HG03469 (cell line): ENCODE measurements at regions not wholly inside any gene's neighbourhood (a gene's known extent, or its start where the extent isn't known, plus 50 kb on each side); places are given as distances from the start of the nearest gene placed in this dataset.

Source experiments
- ATAC-seq: cut with Tn5 transposase; IDR thresholded peaks from one replicate; pipeline ENCODE4 v1.9.1; 2021; ENCODE audit warnings: mild to moderate bottlenecking, moderate library complexity, moderate number of reproducible peaks; ENCODE audit not compliant: unreplicated experiment

DNA sequence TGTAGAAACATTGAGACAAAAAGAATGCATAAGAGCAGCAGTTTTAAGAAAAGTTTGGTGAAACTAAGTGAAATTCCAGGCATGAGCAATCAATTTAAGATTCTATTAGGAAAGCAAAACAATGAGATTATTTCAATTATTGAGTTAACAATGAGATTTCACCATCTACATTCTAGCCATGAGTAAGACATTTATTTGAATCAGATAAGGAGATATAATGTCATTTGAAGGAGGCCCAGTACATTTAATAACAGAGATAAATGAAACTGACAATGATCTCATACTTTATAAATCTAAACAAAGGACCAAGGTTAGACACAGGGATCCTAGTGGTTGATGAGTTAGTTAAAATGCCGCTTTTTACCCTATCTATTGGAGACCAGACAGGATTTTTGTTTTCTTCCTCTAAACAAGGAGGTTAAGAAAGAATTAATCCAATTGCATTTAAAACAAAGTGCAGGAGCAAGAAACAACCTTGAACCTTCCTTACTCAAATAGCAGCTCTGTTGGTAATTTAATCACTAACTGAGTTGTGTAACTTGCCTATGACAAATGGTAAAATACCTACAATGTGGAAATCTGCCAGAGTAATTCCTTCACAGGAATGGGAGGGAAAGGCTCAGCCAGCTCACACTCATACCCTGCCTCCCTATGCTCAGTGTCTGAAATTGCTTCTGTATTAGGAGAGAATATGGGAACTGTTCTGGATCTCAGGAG lies 103.5 kb upstream of the NR3C1 start:
- no peak for ATAC-seq

DNA sequence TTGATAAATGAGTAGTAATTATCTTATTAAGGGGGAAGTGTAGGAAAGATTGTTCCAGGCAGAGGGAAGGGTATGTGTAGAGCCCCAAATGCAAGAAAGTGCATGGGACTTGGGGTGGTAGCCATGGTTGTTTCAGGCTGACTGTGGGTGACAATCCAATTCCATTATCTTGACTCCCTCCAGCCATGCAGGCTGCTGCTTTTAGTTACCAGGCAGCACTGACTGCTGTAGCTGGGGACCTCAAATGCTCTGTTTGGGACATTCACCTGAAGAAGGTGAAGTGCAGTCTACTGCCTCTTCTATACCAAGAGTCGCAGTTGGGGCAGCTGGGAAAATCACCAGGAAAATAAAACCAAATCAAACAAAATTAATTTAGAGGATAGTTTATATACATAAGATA lies 102.4 kb upstream of the NR3C1 start:
- ATAC-seq = no peak

DNA sequence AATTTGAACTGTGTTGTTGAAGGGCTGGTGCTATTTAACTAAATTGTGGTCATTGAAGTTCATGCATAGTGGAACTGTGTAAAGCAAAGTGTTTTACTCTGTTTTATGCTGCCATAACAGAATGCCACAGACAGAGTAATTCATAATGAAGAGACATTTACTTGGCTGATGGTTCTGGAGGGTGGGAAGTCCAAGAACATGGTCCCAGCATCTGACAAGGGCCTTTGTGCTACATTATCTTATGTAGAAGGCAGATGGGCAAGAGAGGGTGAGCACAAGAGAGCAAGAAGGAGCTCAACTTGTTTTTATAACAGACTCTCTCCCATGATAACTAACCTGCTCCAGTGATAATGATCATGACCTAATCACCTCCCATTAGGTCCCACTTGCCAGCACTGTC lies 101.9 kb upstream of the NR3C1 start:
- no peak for ATAC-seq

DNA sequence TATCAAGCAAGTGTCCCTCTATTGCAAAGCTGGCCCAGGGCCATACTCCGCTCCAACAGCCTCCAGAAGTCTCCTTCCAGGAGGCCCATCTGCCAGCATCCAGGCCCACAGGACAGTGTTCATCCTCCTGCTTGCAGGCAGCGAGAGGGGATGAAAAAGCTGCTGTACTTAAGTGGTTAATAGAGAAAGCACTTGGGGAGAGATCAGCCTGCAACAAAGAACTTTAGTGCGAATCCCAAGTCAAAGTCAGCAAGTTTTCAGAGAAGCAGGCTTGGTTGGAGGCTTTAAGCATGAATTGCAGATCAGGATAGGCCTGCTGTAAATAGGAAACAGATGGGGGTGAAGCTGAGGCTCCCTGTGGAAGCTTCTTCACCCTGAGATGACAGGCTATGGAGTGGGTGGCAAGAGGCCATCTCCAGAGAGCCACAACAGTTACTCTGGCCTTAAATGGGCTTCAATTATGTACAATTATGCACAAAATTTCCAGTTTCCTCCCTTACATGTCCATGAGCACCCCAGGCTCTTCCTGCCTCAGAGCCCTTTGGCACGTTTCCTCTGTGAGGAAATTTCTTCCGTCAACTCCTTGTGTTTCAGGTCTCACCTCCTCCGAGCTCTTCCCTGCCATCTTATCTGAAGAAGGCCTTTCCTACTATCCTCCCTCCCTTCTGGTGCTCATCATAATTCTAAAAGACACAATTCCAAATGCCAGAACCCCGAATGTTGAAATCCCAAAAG lies 98.0 kb upstream of the NR3C1 start:
- no peak for ATAC-seq

DNA sequence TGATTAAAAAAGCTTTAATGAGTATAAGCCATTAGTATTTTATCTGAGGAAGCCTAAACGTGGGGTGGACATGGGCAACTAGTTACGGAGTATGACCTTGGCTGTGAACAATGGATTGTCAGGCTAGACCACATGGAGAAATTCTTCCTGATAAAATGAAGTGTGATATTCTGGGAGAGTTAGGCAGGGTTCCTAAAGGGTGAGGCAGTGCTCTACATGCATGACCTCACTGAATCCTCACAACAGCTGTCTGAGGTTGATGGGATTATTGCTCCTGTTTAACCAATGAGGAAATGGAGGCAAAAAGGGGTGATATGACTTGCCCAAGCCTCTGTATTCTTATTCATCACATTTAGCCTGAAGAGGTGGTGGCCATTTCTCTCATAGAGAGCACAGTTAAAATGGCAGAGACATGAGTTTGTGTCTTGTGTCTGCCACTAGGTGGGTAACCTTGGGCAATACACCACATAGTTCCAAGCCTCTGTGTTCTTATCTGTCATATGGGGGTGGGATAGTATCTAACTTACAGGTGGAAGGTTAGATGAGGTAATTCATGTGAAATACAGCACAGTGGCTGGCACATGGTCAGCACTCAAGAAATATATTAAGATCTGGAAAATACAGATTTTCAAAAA lies 96.1 kb upstream of the NR3C1 start:
- ATAC-seq = no peak

DNA sequence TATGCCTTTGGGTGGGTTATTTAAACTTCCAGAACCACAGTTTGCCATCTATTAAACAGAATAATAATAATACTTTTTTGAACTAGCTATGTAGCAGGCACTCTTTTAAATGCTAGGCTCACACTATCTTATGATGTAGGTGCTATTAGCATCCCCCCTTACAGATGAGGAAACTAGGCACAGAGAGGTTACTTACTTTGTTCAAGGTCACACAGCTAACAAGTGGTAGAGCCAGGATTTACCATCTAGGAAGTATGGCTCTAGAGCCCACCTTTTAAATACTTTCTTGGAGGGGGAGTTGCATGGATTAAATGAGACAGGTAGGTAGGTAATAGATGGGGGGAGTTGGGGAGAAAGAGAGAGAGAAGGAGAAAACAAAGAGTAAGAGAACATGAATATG lies 95.3 kb upstream of the NR3C1 start:
- ATAC-seq = no peak

DNA sequence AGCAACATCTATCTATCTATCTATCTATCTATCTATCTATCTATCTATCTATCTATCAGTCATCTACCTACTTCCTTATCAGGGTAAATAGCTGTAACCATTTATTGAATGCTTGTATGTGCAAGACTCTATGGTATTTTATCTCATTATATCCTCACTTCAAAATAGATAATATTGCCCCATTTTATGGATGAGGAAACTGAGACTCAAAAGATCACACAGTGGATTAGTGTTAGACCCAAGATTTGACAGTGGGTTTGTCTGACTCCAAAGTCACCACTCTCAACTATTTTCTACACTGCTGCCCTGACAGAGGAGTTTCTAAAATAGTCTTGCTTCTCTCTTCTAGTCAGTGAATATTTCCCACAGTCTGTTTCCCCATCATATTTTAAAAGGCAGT lies 94.3 kb upstream of the NR3C1 start:
- no peak for ATAC-seq

DNA sequence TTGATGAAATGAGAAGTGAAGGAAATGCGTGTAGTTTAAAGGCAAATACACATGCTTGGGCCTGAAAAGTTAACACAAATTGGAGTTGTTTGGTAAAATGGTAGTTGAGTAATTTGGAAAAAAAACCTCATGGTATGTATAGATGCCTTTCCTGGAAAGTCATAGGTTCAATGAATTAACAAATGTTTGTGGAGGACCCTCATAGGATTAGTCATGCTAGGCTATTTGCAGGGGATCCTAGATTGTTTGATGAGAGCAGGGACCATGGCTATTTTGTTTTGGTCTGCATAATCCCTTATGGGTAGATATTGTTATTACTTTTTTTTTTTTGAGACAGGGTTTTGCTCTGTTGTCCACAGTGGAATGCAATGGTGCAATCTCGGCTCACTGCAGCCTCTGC lies 93.5 kb upstream of the NR3C1 start:
- ATAC-seq = no peak

DNA sequence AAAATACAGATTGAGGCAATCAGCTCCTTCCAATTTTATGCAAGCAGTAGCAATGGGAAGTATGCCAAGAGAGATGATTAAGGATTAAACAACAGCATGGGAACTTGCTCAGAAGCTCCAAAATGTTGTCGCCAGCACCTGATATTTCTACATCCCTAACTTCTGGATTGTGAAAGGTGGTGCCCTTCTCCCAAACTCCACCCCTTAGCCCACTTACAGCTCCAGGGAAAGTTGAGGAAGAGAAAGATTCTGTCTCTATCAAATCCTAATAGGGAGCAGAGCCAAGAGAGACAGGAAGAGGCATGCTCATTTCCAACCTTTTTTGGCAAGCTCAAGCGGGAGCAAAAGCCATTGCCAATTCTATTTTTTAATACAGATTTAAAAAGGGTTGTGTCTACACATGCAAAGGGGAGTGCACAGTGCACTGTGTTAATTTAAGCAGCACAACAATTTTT lies 92.4 kb upstream of the NR3C1 start:
- no peak for ATAC-seq

DNA sequence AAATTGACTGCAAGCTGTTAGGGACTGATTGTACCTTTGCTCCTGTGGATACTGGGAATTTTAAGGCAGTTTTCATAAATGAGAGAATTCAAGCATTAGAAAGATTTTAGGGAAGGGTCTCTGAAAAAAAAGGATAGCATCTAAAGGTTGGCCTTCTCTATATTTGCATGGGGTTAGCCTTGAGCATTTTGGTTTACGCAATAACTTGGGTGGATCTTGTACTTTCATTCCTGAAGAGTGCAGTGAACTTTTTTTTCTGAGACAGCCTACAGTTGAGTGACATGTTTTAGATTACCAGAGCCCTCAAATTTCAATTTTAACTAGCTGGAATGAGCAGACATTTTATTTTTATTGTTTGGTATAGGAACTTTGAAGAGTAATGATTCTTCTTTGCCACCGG lies 91.6 kb upstream of the NR3C1 start:
- no peak for ATAC-seq

DNA sequence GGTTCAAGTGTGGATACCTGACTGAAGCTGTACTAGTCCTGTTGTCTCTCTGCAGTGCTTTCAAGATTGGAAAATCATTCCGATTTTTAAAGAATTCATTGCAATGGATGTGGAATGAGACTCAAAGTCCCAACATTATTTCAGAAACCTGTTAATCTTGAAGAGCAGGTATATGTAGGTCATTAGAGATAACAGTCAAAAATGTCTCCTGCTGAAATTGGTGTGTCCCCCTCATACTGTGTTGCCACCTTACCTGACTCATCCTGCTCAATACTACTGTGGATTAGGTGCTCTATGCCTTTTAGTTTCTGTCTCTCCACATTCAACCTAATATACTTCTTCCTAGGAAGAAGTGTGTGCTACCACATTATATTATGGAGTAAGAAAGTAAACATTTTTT lies 91.1 kb upstream of the NR3C1 start:
- no peak for ATAC-seq

DNA sequence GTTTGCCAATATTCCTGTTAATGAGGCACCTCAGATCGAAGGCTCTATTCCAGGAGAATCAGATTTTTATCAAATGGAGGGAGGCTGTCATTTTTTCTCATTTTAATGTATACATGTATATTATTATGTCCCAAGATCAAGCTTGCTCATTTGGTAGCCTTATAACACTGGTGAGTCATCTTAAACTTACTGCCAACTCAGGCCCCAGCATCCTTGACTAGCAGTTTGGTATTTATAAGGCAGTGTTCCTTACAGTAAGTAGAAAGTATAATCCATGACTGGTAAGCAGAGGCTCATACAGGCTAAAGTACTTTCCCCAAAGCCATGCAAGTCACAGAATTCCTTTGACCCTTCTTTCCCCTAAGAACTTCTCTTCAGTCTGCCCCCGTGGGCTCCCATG lies 90.7 kb upstream of the NR3C1 start:
- ATAC-seq = no peak

DNA sequence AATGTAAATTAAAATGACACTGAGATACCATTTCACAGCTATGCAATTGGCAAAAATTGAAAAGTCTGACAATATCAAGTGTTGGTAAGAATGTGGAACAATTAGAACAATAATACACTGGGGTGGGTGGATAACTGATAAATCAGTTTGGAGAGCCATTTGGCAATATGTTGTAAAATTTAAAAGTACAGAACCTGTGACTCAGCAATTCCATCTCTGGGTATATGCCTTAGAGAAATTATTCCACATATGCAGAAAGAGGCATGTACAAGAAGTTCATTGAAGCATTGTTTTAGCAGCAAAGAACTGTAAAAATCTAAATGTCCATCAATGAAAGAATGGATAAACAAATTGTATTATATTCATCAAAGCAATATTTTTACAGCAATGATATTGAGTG lies 89.3 kb upstream of the NR3C1 start:
- ATAC-seq = no peak

DNA sequence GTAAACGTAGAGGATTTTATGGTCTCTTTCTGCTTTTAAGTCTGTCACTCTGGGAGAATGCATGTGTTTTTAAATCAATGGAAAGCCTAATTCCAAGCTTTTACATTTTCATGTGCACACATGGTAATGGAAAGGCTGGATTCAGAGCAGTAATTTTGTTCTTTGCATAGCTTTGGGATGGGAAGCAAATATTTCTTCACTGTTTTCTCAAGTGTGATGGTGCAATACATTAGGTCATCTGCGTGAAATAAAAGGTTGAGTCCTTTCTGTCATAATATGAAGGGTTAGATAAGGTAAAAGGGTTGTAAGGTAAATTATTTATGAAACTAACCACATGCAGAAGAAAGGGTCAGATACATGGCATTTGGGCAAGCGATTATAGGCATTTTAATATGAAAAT lies 88.2 kb upstream of the NR3C1 start:
- ATAC-seq = no peak

DNA sequence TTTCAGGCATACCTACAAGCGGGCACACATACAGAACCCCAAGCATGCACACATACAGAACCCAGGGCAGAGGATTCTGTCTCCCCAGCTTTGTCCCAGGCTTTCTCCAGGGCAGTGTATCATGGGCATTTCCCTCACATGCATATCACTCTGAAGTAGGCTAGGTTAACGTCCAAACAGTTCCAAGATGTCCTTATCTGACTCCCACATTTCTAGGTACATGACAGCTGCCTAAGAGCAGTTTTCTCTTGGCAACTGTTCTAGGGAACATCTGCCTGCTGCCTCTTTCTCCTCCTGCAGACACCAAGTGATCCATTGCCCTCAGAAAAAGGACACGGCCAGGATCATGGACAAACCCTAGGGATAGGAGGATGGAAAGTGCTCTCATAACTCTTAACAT lies 84.9 kb upstream of the NR3C1 start:
- no peak for ATAC-seq

DNA sequence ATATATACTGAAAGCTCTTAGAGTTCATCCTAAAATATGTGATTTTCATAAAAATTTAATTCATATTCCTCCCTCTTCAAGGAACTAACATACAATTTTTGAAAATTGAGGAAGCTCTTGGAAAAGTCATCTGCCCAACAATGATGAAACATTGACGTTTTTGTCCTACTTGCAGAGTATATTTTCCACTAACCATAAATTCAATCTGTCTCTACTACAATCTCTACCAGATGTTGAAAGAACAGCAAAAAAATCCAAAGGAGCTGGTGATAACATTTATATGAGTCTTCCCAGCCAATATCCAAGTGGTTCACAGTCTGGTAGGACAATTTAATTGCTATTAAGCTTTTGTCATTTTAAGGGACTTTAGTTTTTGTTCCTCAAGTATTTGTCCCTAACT lies 81.1 kb upstream of the NR3C1 start:
- ATAC-seq = no peak

DNA sequence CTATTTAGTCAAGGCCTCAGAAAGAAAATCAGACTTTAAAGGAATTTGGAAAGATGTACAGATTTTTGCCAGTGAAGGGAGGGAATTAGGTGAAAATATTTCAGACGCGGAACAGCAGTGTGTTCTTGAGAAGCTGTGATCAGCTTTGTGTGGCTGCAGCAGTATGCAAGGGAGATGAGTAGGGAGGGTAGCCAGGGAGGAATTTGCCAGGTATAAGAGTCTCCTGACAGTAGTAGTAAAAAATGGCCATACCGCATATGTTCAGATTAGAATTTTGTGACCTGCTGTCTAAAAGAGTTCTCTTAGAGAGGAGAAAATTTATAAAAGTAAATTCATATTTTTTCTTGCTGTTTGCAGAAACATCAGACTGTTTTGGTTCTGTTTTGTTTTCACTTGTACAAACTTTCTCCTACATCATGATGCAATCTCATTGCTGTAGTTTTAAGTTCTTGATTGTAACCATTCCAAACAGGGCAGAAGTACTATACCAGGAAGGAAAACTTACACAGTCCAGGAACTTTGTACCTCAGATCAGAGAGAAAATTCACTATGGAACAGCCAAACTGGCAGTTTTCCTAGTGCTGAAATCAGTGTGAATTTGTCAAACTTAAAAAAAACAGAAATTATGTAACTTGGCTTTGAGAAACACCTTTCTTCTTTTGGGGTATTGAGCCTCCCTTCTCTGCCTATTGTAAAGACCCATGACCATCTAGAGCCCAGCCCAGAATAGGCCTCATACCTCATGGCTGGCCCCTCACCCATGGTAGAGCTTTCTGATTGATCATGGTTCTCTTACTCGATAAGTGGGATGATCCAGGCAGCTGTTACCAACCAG lies 78.4 kb upstream of the NR3C1 start:
- ATAC-seq = no peak

DNA sequence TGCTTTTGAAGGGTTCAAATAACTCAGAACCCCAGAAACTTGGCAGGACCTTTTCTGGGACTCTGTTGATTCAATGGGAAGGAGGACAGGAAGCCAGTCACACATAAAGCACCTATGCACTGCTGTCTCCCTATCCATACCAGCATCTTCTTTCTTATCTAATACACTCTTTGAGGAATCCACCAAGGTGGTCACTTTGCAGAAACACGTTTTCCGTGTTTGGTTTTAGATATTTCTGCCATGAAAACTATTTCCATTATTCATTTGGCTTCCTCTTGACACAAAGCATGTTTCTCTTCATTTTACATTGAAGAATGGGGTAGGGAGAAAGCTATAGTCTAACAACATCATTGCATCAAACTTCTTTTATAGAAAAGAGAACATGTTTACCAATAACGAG lies 76.5 kb upstream of the NR3C1 start:
- no peak for ATAC-seq

DNA sequence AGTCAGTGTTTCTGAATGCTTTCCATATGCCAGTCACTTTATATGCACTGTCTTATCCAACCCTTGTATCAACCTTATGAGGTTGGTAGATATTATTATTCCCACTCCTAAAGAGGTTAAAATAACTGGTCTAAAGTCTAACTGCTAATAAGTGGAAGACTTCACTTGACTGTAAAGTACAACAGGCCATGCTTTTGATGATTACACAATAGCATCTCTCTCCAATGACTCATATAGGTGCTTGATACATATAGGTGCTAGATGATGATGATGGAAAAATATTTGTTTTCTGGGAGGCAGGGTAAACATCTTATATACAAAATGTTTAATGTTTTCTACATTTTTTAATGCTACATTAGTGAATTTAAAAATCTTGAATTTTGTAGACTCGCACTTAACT lies 75.9 kb upstream of the NR3C1 start:
- no peak for ATAC-seq

DNA sequence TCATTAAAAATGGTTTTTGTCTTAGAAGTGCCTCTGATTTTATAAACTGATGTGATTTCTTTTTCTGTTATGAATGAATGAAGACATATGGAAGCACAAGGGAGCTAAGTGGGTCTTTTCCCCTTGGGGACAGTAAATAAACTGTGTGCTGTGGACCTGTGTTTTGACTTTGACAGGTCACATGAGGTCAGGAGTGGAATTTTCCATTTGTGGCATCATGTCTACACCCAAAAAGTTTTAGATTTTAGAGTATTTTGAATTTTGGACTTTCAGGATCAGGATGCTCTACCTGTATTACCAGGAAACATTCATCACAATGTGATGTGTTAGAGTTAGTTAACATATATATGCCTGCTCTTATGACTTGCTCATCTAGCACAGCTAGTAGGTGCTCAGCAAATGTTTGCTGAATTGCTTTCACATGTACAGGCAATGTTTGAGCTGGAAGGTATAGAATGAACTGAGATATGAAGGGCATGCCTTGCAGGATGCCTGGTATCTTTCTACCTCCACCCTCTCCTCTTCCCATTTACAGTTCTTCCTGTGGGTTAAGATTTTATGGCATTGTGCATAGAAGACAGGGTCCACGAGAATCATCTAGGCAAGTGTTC lies 73.2 kb upstream of the NR3C1 start:
- ATAC-seq = no peak

DNA sequence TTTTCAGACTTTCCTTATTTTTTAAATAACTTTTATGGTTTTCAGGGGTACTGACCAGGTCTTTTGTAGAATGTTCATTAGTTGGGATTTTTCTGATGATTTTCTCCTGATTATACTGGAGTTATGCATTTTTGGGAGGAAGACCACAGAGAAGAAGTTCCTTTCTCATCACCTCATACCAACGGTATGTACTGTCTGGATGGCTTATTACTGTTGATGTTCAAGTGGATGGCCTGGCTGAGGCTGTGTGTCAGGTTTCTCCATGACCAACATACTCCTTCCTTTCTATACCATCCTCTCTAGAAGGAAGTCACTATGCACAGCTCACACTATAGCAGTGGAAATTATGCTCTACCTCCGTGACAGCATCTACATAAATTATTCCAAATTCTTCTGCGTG lies 71.1 kb upstream of the NR3C1 start:
- ATAC-seq = no peak
